Uterus (tissue), 2 donors: ENCODE measurements at regions not wholly inside any gene's neighbourhood (a gene's known extent, or its start where the extent isn't known, plus 50 kb on each side); places are given as distances from the start of the nearest gene placed in this dataset.

Source experiments
- POLR2A ChIP-seq, 2 donors: fragments of 450-650 bp; IDR thresholded peaks; one replicate each; pipeline ENCODE4 v1.6.1; 2016; ENCODE audit warnings: antibody characterized with exemption in 2 of 2, mild to moderate bottlenecking in 1 of 2, moderate library complexity in 1 of 2
- TF ChIP-seq, protein P1 (sequence below), 4 experiments: fragments of 200-600 bp in 2 of 4; fragments of 450-650 bp in 2 of 4; sonication (generic) in 2 of 4; IDR thresholded peaks; one replicate each; pipeline ENCODE4 v1.5.1; 2016 to 2019; ENCODE audit warnings: antibody characterized with exemption in 4 of 4, mild to moderate bottlenecking in 2 of 4, moderate library complexity in 1 of 4

DNA sequence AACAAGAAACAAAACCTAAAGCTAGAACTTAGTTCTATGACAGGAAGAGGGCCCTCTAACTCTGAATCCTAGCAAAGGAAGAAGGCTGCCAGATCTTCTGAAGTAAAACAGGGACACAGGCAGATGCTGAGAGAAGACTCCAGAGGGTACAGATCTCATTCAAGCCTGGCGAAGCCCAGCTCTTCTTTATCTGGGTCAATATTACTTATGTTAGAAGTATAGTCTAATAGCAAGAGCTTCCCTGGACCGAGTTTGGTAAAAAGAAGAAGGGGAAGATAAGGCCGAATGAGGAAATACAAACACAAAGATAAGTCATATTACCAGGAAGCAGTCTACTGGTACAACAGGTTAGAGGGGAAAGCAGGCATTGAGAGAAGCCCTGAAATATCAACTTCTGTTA lies 79.9 kb upstream of the CCDC91 start:
- TF ChIP-seq, protein P1, sequence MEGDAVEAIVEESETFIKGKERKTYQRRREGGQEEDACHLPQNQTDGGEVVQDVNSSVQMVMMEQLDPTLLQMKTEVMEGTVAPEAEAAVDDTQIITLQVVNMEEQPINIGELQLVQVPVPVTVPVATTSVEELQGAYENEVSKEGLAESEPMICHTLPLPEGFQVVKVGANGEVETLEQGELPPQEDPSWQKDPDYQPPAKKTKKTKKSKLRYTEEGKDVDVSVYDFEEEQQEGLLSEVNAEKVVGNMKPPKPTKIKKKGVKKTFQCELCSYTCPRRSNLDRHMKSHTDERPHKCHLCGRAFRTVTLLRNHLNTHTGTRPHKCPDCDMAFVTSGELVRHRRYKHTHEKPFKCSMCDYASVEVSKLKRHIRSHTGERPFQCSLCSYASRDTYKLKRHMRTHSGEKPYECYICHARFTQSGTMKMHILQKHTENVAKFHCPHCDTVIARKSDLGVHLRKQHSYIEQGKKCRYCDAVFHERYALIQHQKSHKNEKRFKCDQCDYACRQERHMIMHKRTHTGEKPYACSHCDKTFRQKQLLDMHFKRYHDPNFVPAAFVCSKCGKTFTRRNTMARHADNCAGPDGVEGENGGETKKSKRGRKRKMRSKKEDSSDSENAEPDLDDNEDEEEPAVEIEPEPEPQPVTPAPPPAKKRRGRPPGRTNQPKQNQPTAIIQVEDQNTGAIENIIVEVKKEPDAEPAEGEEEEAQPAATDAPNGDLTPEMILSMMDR (IDR thresholded peaks at IDR 0.05) = no peak
- TF ChIP-seq POLR2A (IDR thresholded peaks at IDR 0.05) = no peak
